NB4 (cell line): ENCODE measurements at regions not wholly inside any gene's neighbourhood (a gene's known extent, or its start where the extent isn't known, plus 50 kb on each side); places are given as distances from the start of the nearest gene placed in this dataset.

Experiments
- DNase-seq: peaks from one replicate; pipeline ENCODE4 v3.0.0; 2010; ENCODE audit warnings: low read depth
- H3K4me3 ChIP-seq: one replicate; pipeline ENCODE4 v1.5.1; 2011; ENCODE audit warnings: mild to moderate bottlenecking, low read depth, low read length, moderate library complexity
- MYC ChIP-seq: IDR thresholded peaks from 2 replicates; pipeline ENCODE4 v1.6.1; 2011; ENCODE audit warnings: low read depth, low read length
- POLR2A ChIP-seq: IDR thresholded peaks from 2 replicates; pipeline ENCODE4 v1.6.1; 2011; ENCODE audit warnings: mild to moderate bottlenecking; ENCODE audit not compliant: insufficient read length; ENCODE audit errors: extremely low read depth
- TF ChIP-seq, protein P1 (sequence below): IDR thresholded peaks from one replicate; pipeline ENCODE4 v1.5.1; 2012; ENCODE audit warnings: low read depth, low read length
- TF ChIP-seq, protein P2 (sequence below): IDR thresholded peaks from 2 replicates; pipeline ENCODE4 v1.6.1; 2011; ENCODE audit warnings: low read depth, low read length

DNA sequence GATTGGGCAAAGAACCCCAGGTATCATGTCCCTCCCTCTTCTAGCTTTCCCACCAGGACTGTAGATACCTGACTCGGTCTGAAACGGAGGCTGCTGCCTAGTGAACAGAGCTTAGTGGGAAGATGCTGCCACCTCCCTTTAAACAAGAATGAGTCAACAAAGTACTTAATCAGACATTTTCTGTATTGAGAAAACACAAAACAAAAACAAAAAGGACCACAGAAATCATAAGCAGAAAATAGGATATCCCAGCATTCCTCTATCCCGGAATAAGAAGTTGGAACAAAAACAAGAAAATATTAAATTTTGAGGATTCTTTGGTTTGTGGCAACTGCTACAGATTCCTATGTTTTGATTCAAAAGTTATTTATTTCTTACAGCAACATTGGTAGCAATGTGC lies 51.7 kb upstream of the COL8A1 start:
- no peak overlapping the region for H3K4me3 ChIP-seq
- DNase-seq = no peak

DNA sequence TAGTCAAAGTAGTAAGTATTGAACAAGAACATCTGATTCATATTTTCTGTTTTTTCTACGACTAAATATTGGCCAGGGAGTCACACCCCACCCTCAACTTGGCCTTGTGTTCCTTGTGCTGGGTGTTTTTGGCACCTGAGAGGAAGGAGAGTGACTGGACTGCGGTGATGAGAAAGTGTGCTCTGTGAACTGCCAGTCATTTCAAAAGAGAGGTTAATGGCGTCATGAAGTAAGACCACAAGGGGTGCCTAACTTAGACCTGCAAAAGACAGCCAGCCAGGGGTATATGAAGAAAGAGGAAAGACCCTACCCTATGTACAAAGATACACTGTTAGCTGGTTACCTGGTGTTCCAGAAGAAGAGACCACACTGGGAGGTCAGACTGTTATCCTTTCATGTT lies 58.4 kb upstream of the COL8A1 start:
- H3K4me3 ChIP-seq = no peak overlapping the region
- no peak for DNase-seq
- TF ChIP-seq, protein P1, sequence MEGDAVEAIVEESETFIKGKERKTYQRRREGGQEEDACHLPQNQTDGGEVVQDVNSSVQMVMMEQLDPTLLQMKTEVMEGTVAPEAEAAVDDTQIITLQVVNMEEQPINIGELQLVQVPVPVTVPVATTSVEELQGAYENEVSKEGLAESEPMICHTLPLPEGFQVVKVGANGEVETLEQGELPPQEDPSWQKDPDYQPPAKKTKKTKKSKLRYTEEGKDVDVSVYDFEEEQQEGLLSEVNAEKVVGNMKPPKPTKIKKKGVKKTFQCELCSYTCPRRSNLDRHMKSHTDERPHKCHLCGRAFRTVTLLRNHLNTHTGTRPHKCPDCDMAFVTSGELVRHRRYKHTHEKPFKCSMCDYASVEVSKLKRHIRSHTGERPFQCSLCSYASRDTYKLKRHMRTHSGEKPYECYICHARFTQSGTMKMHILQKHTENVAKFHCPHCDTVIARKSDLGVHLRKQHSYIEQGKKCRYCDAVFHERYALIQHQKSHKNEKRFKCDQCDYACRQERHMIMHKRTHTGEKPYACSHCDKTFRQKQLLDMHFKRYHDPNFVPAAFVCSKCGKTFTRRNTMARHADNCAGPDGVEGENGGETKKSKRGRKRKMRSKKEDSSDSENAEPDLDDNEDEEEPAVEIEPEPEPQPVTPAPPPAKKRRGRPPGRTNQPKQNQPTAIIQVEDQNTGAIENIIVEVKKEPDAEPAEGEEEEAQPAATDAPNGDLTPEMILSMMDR = no peak
- TF ChIP-seq MYC (no peak), POLR2A (no peak)
- TF ChIP-seq, protein P2, sequence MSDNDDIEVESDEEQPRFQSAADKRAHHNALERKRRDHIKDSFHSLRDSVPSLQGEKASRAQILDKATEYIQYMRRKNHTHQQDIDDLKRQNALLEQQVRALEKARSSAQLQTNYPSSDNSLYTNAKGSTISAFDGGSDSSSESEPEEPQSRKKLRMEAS = no peak

More for the DNA sequence above, 51.7 kb upstream of the COL8A1 start:
- TF ChIP-seq, protein P1 = no peak
- TF ChIP-seq, protein P2 = no peak
- TF ChIP-seq MYC = no peak
- TF ChIP-seq POLR2A = no peak

DNA sequence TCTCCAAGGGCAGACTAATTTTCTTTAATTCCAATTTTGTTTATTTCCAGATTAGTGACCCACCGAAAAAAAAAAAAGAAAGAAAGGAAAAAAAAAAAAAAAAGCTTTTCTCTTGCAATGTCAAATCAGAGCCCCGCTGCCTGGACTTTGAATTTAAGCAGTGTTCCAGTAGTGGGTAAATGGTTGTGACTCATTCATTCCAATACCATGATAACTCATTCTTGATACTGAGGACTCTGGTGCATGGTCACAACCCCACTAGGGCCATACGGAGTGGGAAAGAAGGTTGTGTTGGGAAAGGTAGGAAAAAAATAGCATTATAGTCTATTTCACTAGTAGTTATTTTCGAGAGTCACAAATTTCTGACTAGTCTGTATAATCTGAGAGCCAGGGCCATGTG lies 59.1 kb upstream of the COL8A1 start:
- no peak overlapping the region for H3K4me3 ChIP-seq
- TF ChIP-seq, protein P1 = no peak
- TF ChIP-seq, protein P2 = no peak
- TF ChIP-seq MYC = no peak
- TF ChIP-seq POLR2A = no peak
- DNase-seq = no peak

DNA sequence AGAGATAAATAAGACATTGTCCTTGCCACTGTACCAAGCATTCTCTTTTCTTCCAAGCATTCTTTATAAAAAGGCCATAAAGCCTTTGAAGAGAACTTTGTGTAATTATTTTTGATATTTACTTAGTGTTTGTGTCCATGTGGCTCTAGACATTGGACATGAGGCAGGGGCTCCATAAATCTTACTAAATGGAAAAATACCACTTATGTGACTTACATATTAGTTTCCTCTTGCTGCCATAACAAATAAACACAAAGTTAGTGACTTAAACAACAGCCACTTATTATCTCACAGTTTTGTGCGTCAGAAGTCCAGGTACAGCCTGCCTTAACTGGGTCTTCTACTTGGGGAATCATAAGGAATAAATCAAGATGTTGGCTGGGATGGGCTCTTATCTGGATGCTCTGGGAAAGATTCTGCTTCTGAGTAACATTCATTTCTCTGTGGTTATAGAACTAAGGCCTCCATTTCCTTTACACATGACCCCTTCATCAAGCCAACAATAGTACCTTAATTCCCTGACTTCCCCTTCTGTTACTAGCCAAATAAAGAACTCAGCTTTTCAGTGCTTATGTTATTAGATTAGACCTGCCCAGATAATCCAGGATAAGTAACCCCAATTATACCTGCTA lies 59.9 kb upstream of the COL8A1 start:
- no peak overlapping the region for H3K4me3 ChIP-seq
- no peak for DNase-seq
- TF ChIP-seq POLR2A (no peak), MYC (no peak)
- TF ChIP-seq, protein P1 = no peak
- TF ChIP-seq, protein P2 = no peak

DNA sequence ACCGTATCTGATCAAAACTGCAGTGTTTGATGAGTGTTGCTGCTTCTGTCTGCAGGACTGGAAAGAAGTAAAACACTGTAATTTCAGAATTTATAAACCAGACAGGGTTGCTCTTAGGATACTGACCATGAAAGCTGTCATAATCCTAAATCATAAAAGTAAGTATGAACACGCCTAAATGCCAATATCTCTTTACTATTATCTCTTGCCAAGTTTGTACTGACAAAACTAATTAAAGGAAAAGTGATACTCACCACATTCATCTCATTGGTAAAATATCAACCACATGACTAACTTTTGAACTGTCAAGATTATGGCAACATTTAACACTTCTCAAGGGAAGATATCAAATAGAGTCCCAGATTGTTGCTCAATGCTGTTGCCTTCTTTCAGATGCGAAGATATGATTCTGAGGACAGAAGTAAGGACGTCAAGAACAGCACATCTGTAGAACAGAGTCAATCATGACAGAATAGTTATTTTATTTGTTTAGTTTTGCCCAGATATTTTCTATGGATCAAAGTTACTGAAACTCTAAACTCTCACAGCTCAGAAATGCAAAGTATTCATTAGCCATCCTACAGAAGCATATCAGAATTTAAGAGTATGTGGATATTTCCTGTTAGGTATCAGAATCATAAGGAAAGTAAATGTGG lies 61.4 kb upstream of the COL8A1 start:
- no peak overlapping the region for H3K4me3 ChIP-seq
- TF ChIP-seq, protein P1 = no peak
- no peak for TF ChIP-seq POLR2A
- TF ChIP-seq MYC = no peak
- TF ChIP-seq, protein P2 = no peak
- DNase-seq = no peak
